HG03280 (cell line): ENCODE measurements at regions not wholly inside any gene's neighbourhood (a gene's known extent, or its start where the extent isn't known, plus 50 kb on each side); places are given as distances from the start of the nearest gene placed in this dataset.
"Not testable (repeated sequence)": the region's sequence is repeated elsewhere in the genome, so short reads cannot be mapped to it uniquely, and the experiment has no call there.

ENCODE experiments used
- ATAC-seq: cut with Tn5 transposase; IDR thresholded peaks from one replicate; pipeline ENCODE4 v1.9.1; 2021; ENCODE audit warnings: mild to moderate bottlenecking, moderate library complexity; ENCODE audit not compliant: unreplicated experiment

DNA sequence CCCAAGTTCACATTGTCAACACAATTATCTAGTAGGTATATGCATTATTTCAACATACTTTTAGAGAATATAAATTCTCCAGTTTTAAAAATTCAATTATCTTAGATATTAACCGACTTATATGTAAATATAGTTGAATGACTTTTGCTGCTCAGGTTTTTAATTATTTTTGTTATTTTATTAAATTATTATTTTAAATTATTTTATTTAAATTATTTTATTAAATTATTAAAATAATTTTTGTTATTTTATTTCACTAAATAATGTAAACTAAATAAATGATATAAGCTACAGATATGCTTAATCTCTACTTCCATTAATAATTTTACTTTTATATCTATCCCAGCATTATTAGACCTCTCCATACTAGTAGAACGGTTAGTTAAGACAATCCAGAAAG is 544.3 kb upstream of the ARRDC3 start:
- ATAC-seq: no peak

DNA sequence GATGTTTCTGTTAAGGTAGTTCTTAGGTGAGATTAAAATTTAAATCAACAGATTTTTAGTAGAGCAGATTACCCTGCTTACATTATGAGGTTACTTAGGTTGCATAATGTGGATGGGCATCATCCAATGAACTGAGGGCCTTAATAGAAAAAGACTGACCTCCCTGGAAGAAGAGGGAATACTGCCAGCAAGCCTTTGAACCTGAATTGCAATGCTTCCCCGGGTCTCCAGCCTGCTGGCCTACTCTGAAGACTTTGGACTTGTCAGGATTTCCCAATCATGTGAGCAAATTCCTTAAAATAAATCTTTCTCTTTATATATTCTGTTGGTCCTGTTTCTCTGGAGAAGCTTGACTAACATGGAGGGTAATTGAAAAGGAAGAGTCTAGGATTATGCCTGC is 542.1 kb upstream of the ARRDC3 start:
- ATAC-seq: no peak

DNA sequence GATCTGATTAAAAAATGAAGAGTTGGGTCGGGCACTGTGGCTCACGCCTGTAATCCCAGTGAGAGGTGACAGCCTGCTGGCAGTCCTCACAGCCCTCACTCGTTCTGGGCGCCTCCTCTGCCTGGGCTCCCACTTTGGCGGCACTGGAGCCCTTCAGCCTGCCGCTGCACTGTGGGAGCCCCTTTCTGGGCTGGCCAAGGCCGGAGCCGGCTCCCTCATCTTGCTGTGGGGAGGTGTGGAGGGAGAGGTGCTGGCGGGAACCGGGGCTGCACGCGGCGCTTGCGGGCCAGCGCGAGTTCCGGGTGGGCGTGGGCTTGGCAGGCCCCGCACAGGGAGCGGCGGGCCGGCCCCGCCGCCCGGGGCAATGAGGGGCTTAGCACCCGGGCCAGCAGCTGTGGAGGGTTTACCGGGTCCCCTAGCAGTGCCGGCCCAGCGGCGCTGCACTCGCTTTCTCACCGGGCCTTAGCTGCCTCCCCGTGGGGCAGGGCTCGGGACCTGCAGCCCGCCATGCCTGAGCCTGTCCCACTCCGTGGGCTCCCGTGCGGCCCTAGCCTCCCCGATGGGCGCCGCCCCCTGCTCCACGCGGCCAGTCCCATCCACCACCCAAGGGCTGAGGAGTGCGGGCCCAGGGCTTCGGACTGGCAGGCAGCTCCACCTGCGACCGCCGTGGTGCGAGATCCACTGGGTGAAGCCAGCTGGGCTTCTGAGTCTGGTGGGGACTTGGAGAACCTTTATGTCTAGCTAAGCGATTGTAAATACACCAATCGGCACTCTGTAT is 534.1 kb upstream of the ARRDC3 start:
- not testable (repeated sequence) for ATAC-seq

DNA sequence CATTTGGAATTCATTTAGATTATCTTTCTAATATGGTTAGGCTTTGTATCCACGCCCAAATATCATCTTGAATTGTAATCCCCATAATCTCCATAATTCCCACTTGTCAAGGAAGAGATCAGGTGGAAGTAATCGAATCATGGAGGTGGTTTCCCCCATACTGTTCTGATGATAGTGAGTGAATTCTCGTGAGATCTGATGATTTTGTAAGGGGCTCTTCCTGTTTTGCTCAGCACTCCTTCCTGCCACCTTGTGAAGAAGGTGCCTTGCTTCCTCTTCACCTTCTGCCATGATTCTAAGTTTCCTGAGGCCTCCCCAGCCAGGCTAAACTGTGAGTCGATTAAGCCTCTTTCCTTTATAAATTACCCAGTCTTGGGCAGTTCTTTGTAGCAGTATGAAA is 527.5 kb upstream of the ARRDC3 start:
- no peak for ATAC-seq

DNA sequence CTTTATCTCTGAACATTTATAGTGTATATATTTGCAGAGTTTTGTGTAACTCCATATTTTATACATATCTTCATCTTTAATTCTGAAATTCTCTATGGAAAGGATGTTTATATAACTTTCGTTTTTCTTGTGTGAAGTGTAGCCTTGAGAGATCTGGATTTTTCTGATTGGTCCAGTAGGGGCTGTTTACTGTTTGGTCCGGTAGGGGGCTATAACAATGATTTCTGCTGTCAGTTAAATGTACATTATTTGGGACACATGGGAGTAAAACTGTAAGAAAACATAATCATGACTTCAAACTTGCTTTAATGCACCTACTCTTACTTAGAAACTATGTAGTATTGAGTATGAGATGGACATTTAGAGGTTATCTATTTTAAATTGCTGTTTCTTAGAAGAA is 527.1 kb upstream of the ARRDC3 start:
- ATAC-seq: no peak

DNA sequence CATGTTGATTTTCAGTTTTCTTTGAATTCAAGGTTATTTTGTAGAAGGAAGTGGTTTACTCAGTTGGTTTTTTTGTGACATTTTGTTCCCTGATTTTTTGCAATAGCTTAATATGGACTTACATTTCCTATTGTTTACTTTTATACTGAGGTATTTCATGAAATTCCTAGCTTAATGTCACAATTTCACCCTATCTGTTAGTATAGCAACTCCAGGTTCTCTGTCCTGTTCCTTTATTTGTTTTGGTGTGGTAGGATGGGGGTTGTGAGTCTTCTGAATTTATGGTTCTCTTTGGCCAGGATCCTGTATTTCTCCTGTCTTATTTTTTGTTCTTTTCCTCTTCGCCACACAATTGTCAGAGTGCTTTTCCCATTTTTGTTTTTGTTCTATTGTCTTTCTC is 523.4 kb upstream of the ARRDC3 start:
- ATAC-seq: no peak

DNA sequence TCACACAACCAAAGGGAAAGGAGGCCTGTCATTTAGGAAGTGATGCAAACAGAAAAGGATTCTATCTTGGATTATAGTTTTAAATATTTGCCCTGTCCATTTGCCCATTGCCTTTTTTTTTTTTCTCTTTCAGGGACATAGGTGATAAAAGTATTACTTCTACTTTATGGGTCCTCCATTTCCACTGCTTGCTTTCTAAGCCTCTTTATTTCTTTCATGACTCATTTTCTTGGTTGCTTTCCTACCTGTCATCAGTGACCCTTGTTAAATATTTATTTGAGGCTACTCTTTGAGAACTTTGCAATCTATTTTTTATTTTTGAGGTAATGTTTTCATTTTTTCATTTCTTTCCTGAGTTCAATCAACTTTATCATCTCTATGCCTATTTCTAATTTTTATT is 522.9 kb upstream of the ARRDC3 start:
- no peak for ATAC-seq

DNA sequence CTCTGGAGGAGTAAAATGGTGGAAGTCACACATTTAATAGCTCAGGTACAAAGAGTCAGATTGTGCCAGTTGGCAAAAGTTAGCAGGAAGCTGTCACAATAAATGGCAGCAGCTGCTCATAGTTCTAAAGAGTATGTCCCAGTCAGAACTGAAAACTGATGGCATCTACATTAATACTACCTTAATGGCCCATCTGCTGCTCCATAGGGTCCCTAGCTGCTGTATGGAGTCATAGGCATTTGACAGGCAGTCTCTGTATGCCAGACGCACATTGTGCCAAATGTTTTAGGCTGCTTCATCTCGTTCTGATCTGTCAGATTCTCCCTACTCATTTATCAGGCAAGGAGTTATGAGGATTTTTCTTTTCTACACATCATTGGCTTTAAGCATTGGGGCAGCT is 515.8 kb upstream of the ARRDC3 start:
- ATAC-seq: no peak

DNA sequence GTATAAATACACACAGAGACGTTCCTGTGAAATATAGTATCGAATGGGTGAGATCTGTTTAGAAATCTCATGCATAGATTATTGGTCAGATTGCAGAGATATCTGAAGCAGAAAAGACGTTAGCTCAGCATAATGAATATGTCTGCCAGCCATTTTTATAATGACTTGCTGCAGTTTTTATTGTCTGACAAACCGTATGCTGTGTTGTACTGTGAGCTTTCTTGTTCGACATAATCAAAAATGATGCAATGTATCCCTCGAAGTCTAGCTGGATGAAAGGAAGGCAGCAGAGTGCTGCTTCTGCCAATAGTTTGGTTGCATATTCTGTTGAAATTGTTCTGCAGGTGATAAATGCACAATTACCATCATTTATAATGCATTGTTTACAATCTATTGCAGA is 514.9 kb upstream of the ARRDC3 start:
- no peak for ATAC-seq

DNA sequence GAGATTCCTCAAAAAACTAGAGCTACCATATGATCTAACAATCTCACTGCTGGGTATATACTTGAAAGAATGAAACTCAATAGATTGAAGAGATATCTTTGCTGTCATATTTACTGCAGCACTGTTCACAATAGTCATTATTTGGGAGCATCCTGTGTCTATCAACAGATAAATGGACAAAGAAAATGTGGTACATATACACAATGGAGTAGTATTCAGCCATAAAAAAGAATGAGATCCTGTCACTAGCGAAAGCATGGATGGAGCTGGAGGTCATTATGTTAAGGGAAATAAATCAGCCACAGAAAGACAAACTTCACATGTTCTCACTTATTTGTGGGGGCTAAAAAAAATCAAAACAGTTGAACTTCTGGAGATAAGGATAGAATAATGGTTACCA is 505.7 kb upstream of the ARRDC3 start:
- no peak for ATAC-seq

DNA sequence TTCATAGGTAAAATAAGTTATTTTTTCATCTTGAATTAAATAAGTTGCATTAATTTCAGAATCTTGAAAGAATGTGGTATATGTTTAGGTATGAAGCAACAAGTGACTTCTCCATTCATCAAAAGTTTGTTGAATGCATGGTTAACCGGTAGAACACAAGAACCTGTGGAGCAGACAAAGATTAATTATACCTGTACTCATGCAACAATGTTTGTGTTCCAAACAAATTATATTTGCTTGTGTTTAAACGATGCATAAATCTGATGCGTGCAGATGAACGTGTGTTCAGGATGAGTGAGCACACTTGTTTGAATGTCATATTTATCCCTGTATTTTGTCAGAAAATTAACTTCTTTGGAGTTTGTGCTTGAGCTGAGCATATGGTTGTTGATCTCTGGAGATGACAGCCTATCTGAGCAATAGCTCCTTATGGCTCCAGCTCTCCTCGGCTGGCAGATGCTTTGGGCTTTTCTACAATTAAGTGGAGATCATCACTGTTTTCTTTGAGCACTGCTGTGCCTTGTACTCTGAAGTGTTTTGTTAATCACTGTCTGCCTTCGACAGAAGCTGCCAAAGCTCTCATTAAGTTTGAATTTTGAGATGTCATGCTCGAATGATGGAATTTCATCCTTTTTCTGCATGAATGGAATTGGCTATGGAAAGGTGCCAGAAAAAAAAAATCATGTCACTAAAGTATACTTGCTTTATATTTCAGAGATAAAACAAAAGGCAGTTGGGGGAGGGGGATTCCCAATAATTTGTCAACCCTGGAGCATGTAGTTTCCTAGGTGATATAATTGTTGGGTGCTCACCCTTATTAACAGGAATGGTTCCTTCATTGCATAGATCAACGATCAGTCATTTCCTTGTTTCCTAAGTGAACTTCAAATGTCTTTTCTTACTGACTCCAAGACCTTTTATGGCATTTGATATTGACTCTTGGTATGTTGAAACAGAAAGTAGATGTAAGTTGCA is 502.5 kb upstream of the ARRDC3 start:
- no peak for ATAC-seq

DNA sequence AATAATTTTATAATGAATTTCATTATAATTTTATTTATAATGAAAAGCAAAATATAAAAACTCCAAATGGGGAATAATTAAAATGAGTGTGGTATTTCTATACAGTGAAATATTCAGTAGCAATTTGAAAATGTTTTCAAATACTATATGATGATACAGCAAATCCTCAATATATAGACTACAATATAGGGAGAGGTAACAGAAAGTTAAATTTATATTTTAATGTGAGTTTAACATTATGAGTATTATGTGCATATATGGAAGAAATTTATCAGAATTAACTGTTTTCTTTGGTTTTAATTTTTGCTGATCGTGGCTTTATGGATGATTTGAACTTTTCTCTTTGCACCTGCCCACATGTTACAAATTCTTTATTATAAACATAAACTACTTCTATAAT is 500.9 kb upstream of the ARRDC3 start:
- ATAC-seq: no peak

DNA sequence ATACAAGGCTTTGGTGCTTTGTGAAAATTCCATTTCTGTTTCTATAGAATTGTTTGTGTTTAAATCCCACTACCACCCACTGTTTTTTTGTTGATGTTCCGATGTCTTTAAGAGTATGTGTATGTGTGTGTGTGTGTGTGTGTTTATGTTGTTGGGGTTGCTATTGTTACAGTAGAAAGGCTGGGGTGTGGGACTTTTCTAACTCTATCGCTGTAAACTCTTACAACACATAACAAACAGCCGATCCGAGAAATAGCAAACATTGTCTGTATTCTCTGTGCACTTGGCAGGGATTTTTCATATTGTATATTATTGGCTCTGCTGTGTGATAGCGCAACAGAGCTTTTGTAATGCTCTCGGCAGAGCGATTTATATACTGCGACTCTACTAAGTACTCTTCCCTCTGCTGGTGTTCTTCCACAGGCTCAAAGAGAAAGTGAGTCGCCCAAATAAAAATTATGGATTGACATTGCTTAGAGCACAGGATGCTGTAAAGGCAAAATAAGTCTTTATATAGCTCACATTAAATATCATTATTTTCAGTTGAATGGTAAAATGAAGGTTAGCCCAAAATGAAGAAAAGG is 492.2 kb upstream of the ARRDC3 start:
- ATAC-seq: no peak

DNA sequence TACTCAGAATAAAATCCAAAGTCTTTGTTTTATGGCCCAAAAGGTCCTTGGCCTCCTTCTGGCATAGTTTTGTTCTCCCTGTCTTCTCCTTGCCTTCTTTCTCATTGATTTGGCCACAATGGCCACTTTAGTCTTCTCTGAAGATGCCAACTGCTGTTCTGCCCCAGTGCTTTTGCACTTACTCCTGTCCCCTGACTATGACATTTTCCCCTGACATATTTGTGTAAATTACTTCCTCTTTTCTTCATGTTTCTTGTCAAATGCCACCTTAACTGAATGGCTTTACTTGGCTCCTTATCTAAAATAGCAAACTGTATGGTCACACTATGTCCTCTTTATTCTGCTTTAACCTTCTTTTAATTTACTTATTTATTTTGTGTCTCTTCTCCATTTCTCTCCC is 484.7 kb upstream of the ARRDC3 start:
- no peak for ATAC-seq

DNA sequence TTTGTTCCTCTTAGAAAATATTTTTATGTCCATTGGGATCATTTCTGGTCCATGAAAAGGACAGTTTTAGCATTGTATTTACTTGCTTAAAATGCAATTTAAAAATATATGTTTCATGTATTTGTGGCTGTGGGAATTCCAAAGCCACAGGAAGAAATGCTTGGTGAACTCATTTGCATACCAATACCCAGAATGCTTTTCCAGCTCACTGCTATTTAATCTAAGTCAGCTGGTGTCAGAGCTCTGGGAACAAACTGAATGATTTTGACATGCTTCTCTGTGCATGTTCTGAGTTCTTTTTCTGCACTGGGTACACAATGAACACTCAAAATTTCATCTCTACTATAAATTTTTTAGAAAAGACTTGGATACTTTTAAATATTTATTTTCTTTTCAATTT is 482.8 kb upstream of the ARRDC3 start:
- no peak for ATAC-seq

DNA sequence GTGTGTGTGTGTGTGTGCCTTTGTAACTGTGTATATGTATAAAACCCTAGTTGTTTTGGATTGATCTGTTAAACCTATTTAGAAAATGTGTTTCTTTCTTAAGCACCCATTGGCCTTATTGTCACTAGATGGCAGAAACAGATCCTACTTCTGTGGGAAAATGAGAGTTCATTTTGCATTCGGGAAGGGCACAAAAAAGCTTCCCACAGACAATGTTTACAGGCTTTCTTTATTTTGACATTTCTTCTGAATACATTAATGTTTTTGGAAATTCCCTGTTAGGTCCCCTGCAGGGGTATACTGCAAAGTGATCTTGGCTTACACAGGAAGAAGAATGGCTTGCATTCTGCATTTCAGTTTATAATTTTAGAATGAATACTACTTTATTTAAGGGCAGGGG is 481.8 kb upstream of the ARRDC3 start:
- no peak for ATAC-seq

DNA sequence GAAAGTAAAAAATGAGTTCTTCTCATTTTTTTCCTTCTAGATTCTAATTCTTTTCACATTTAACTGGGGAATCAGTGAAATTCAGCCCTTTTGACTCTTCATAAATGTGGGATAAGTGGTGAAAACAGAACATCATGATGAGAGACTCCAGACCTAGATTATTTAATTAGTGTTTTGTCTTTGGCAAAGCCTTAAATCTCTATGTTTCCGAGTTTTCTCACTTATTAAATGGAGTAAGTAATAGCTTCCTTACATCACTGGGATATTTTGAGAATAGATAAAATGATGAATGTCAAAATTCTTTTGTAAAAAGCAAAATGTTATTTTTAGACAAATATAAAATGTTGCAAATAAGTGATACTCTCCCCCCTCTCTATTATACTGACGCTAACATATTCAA is 468.6 kb upstream of the ARRDC3 start:
- no peak for ATAC-seq

DNA sequence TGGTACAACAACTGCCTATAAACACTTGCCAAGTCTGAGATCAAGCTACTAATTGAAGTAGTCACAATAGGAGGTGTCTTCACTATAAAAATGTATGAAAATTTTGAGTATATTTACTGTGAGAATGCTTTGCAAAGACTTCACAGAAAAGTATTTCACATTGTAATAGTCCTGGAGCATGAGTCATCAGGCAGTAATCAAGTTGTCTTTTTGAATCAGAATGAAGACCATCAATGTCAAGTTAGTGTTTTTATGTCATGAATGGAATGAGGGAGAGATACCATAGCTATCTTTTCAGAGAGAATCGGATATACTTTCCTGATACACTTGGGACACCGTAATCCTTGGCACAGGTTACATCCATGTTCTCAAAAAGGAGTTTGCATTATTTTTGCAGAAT is 466.9 kb upstream of the ARRDC3 start:
- no peak for ATAC-seq

DNA sequence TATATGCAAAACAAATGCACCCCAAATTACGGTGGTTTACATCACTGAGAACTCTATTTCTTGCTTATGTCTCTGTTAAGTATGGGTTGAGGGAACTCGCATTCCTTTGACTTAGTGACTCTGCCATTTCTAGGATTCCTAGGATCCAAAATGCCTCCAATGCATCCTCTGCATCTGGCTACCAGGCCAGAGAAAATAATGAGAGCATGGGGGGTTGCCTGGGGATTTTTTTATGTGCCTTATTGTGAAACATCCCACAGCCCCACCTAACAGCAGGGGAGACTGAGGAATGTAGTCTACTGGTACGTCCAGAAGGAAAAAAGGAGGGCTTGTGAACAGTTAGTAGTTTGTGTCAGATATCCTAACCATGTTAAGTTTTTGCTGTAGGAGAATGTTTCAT is 466.0 kb upstream of the ARRDC3 start:
- no peak for ATAC-seq

DNA sequence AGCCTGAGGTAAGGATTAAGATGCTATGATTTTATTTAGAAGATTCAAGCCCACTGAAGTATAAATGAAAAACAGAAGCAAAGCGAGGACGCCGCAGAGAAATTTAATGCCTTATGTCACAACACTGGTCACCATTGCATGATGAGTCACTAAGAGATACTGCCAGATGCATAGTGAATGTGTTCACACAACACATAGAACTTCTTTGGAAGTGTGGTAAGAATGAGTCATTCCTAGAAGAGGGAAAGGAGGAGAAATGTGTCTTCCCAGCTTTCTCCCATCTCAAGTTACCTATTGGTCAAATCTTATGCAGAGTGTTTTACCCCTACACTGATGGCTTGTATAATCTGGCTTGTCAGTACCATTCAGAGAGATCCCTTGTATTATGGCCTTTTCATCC is 465.3 kb upstream of the ARRDC3 start:
- ATAC-seq: no peak

DNA sequence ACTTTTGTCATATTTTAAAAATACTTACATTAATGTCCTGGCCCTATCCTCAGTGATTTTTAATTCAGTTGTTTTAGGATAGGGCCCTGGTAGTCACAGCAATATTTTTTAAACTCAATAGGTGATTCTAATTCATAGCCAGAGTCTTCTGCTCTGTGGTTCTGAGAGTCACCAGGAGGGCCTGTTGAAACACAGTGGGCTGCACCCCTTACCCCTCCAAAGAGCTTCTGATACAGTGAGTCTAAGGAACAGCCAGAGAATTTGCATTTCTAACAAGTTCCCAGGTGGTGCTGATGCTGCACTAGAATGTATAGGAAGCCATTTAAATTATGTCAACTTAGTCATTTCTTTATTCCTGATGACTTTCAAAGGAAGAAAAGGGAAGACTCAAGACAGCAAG is 458.3 kb upstream of the ARRDC3 start:
- no peak for ATAC-seq

DNA sequence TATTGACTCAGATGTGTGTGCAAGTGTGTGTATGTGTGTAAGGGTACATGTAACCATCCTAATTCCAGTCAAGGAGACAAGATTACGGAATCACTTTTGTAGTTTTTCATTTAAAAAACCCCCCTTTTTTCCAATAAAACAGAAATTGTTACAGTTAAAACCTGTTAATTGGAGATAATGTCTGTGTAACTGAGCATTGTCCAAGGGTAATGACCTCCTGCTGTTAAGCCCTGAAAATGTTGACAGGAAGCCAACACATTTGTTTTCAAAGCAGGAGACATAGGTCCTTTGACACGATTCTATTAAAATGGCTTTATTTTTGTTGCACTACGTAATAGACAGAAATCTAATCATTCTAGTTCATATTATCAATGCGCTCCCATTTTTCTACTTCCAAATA is 457.3 kb upstream of the ARRDC3 start:
- ATAC-seq: no peak
